Stimulated activated effector memory CD8-positive, alpha-beta T cell treated with anti-CD3 and anti-CD28 coated beads, Interleukin-12 subunit alpha, Interleukin-12 subunit beta, amount 100 ng/mL, for 72 hours (primary cell): ENCODE measurements at regions not wholly inside any gene's neighbourhood (a gene's known extent, or its start where the extent isn't known, plus 50 kb on each side); places are given as distances from the start of the nearest gene placed in this dataset.

ENCODE experiments used
- ATAC-seq: fragments of 150-1000 bp; cut with Tn5 transposase; 2 replicates; pipeline ENCODE4 v1.10.0; 2021
- DNase-seq, 2 donors: peaks; one replicate each; pipeline ENCODE4 v3.0.0; 2021 to 2022; ENCODE audit warnings: low spot score in 2 of 2
- H3K27ac Mint-ChIP-seq: one replicate; pipeline ENCODE4 v1.8.0; 2022; ENCODE audit warnings: mild to moderate bottlenecking, mixed read lengths
- H3K36me3 Mint-ChIP-seq: one replicate; pipeline ENCODE4 v1.8.0; 2022; ENCODE audit warnings: mild to moderate bottlenecking, mixed read lengths
- H3K4me1 Mint-ChIP-seq: one replicate; pipeline ENCODE4 v1.8.0; 2022; ENCODE audit warnings: mixed read lengths
- H3K4me3 Mint-ChIP-seq: one replicate; pipeline ENCODE4 v1.8.0; 2022; ENCODE audit warnings: mild to moderate bottlenecking, mixed read lengths
- H3K9me3 Mint-ChIP-seq: one replicate; pipeline ENCODE4 v1.8.0; 2022; ENCODE audit warnings: mixed read lengths

DNA sequence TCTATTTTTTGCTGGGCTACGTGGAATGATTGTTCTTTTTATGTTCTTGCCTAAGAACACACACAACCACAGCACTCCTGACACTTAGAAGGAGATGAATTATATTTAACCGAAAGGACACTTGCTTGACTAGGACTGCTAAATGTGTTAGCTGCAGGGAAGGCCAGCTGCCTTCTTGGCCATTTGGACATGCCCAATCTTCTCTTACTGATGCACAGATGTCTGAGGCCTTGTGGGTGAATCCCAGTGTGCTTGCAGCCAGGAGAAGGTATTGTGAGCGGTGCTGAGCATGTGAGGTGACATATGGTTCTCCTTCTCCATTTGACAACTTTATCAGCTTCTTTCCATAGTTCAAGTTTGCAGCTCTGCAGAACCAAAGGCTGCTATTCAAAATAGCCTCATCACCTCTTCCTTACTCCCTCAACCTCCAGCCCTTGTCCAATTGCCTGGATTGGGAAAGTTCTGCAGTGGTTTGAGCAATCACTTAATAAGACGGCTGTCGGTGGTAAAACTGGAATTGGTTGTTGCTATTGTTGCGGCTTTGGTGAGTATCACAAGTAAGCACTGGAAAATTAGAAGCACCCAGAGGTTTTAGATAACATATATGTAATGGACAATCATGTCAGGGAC, 1113.3 kb downstream of the TSN start:
- DNase-seq = no peak
- peaks cover 10% of the 10 kb centered on the region for H3K9me3 Mint-ChIP-seq
- H3K27ac Mint-ChIP-seq = no peak overlapping the region
- no peak overlapping the region for H3K4me3 Mint-ChIP-seq
- H3K4me1 Mint-ChIP-seq = no peaks in the 10 kb centered on the region
- no peaks in the 10 kb centered on the region for H3K36me3 Mint-ChIP-seq
- no peak for ATAC-seq

DNA sequence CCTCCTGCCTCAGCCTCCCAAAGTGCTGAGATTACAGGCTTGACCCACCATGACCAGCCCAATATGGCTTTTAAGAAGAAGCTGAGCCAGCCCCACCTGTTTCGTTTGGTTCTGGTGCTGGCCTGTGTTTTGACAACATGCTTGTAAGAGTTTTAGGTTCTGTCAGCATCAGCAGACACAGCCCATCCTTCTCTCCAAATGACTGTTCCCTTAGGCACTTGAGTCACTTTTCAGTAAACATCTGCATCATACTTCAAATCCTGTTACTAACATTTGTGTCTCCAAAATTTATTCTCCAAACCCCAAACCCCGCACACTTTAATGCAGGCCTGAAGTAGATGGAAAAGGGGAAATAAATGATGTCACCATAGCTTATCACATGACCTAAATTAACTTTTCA, 1118.5 kb downstream of the TSN start:
- ATAC-seq (no peak), DNase-seq (no peak)
- Mint-ChIP-seq H3K36me3 (no peaks in the 10 kb centered on the region), H3K27ac (no peak overlapping the region), H3K9me3 (peaks cover 8% of the 10 kb centered on the region), H3K4me1 (no peaks in the 10 kb centered on the region), H3K4me3 (no peak overlapping the region)

DNA sequence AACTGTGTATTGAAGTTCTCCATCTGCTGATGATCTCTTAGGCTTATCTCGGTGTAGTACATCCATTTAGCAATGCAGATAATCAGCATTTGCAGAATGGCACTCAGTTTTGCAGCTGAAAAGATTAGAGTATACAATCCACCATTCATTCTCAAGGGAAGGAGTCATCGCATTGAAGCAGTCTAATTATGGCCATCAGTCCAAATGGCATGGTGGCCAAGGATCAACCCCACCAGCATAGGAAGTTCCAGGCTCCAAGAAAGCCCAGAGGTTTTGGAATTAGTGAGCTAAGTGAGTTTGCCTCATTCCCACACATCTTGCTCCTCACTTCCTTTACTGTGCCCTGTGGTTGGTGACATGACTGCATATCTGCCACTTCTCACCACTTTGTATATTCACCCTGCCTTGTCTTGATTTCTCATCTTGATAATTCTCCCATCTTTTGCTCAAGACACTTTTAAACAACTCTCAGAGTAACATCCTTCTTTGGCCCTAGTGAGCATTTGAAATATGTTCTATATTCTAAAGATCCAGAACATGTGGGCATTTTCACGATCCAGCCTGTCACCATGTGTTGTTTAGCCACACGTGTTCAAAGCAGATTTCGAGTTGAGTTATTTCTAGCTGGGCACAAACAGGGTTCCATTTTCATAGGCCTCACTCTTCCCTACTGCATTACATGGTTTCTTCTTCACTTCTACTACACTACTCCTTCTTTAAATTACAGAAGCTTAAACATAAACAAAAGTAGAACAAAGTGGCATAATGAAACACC, 1119.8 kb downstream of the TSN start:
- no peaks in the 10 kb centered on the region for H3K4me1 Mint-ChIP-seq
- DNase-seq (no peak), ATAC-seq (no peak)
- H3K9me3 Mint-ChIP-seq = peaks cover 8% of the 10 kb centered on the region
- no peaks in the 10 kb centered on the region for H3K36me3 Mint-ChIP-seq
- H3K27ac Mint-ChIP-seq = no peak overlapping the region
- H3K4me3 Mint-ChIP-seq = no peak overlapping the region

DNA sequence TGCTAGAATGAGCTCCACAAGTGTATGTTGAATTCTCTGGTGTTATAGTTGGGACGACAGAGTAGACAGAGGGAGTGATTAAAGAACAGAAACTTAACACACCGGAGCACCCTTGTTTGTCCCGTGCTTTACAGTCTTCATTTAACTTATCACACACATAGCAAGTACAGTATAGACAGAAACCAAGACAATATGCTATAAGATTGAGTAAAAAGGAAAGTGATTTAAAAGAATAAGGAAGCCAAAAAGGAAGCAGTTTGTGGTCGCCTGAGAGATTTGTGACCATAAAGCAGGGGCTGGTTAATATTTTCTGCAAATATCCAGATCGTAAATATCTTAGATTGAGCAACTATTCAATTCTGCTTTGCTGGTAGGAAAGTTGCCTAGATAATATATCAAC, 1128.4 kb downstream of the TSN start:
- no peaks in the 10 kb centered on the region for H3K4me1 Mint-ChIP-seq
- H3K27ac Mint-ChIP-seq = no peak overlapping the region
- H3K4me3 Mint-ChIP-seq = no peak overlapping the region
- H3K36me3 Mint-ChIP-seq = no peaks in the 10 kb centered on the region
- DNase-seq (no peak), ATAC-seq (no peak)
- peaks cover 10% of the 10 kb centered on the region for H3K9me3 Mint-ChIP-seq

DNA sequence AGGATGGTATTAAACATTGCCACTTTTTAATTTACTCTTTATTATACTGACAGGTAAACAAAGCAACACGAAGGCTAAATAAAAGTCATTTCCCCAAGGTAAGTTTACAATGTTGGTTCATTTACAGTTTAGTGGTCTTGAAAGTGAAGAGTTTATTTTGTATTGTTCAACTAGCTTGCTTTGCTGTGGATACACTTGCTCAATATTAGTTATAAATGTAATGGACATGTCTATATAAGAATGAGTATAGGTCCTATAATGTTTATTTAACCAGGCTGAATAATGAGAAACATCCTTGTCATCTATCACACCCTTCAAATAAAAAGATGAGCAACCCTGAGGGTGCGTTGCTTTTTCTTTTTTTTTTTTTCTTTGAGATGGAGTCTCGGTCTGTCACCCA, 1129.4 kb downstream of the TSN start:
- Mint-ChIP-seq H3K36me3 (no peaks in the 10 kb centered on the region), H3K4me3 (no peak overlapping the region), H3K4me1 (no peaks in the 10 kb centered on the region), H3K27ac (no peak overlapping the region), H3K9me3 (peaks cover 10% of the 10 kb centered on the region)
- DNase-seq (no peak), ATAC-seq (no peak)

DNA sequence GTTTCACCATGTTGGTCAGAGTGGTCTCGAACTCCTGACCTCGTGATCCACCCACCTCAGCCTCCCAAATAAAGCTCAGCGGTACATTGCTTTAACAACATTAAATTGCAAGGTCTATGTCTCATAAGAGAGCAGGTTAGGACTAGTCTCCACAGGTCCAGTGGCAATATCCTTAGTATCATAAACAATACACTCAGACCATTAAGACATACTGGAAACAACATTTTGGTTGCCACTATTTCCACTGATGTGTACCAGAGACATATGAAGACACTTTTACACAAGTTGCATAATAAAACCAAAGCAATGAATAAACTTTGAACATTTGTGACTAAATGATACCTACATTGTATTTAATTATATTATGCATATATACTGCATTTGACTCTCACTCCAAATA, 1130.0 kb downstream of the TSN start:
- DNase-seq (no peak), ATAC-seq (no peak)
- Mint-ChIP-seq H3K4me1 (no peaks in the 10 kb centered on the region), H3K36me3 (no peaks in the 10 kb centered on the region), H3K4me3 (no peak overlapping the region), H3K9me3 (peaks cover 16% of the 10 kb centered on the region), H3K27ac (no peak overlapping the region)

DNA sequence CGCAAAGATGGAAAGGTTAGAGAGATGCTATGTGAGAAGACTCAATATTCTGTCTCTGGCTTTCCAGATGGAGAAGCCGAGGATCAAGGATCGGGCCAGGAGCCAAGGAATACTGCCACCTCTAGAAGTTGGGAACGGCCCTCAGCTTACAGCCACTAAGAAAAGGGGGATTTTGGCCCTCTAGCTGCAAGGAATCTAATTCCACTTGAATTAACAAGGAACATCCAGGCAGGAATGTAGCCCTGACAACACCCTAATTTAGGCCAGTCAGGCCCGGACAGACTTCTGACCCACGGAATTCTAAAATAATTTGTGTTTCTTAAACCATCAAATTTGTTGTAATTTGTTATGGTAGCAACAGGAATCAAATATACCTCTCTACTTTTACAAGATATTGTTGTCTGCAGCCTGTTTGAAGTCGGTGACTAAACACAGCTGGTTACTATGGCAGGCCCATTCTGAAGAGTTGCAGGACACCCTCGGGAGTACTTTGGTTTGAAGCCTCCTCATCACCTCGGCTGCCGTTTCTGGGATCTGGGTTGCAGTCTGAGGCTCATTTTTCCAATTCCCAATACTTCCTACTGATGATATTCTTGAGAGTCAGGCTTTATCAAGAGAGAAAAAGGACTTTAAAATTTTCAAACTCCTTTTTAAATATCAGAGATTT, 1131.2 kb downstream of the TSN start:
- H3K4me1 Mint-ChIP-seq = no peaks in the 10 kb centered on the region
- ATAC-seq = no peak
- no peaks in the 10 kb centered on the region for H3K36me3 Mint-ChIP-seq

DNA sequence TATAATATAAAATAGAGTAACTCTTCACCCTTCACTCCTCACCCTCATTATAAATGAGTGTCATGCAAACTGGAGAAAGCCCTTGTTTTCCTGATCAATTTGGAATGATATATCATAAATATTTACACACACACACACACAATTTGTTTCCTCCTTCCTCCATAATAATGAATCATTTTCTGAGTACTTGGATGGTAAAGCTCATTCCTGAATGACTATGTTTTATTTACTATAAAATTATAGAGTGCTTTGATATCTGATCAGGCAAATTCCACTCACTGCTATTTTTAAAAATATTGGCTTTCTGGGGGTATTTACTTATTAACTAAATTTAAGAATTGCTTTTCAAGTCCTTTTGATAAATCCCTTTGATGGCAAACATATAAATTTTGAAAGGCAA, 1125.5 kb upstream of the CNTNAP5 start:
- DNase-seq (no peak), ATAC-seq (no peak)
- Mint-ChIP-seq H3K36me3 (no peaks in the 10 kb centered on the region), H3K27ac (no peak overlapping the region), H3K4me3 (no peak overlapping the region), H3K9me3 (peaks cover 32% of the 10 kb centered on the region), H3K4me1 (no peaks in the 10 kb centered on the region)

More for the DNA sequence above, 1131.2 kb downstream of the TSN start:
- no peak for DNase-seq
- Mint-ChIP-seq H3K9me3 (peaks cover 13% of the 10 kb centered on the region), H3K27ac (no peak overlapping the region), H3K4me3 (no peak overlapping the region)

DNA sequence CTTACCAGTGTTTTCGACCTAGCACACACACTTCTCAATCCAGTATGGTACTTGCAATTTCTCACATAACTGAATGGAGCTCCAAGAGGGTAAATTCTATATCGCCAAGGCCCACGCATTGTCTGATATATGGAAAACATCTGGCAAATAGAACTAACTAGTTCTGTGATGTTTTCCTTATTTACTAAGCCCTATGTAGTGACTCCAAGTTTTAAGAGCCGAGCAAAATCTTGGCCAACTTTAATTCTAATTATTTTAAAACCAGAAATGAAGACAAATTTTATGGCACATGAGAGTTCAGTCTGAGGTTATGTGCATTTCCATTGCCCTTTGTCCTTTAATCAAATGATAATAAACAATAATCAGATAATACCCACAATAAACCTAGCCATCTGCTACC, 1119.7 kb upstream of the CNTNAP5 start:
- H3K4me1 Mint-ChIP-seq = no peaks in the 10 kb centered on the region
- H3K4me3 Mint-ChIP-seq = no peak overlapping the region
- DNase-seq (no peak), ATAC-seq (no peak)
- no peaks in the 10 kb centered on the region for H3K36me3 Mint-ChIP-seq
- peaks cover 18% of the 10 kb centered on the region for H3K9me3 Mint-ChIP-seq
- no peak overlapping the region for H3K27ac Mint-ChIP-seq

DNA sequence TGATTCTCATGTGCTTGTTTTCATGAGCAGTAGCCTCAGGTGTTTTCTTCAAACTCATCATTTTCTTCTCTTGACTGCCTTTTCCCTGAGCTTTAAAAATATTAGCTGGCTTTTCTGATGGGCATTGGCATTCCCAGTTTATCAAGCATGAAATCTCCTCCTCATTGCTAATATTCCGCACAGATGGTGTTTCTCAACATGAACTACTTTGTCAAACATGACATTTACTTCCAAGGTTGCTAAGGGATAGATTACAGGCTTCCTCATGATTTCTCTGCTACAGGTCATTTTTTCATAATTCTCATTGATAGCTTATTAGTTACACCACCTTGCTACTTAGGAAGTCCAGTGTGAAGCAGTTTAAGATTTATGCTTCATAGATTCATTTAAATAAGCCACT, 1116.9 kb upstream of the CNTNAP5 start:
- Mint-ChIP-seq H3K4me1 (no peaks in the 10 kb centered on the region), H3K36me3 (no peaks in the 10 kb centered on the region), H3K9me3 (peaks cover 14% of the 10 kb centered on the region), H3K27ac (no peak overlapping the region), H3K4me3 (no peak overlapping the region)
- no peak for ATAC-seq
- no peak for DNase-seq

DNA sequence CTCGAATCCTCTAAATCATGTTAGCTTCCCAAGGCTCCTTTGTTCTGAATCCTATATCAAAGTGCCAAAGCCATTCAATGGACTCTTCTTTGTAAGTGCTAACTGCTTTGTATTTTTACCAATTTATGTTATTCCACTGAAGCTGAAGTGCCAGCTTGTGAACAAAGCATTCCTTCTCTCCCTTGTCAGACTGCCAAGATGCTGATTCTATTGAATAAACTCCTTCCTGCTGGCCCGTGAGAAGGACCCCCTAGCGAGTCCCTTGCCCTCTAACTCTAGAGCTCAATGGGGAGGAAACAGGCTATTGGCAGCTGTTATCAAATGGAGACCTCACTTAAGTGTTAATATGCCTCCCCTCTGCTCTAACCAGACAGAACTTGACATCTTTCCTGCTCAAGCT, 1097.9 kb upstream of the CNTNAP5 start:
- Mint-ChIP-seq H3K27ac (no peak overlapping the region), H3K9me3 (peaks cover 20% of the 10 kb centered on the region), H3K4me3 (no peak overlapping the region), H3K4me1 (no peaks in the 10 kb centered on the region), H3K36me3 (no peaks in the 10 kb centered on the region)
- ATAC-seq (no peak), DNase-seq (no peak)

DNA sequence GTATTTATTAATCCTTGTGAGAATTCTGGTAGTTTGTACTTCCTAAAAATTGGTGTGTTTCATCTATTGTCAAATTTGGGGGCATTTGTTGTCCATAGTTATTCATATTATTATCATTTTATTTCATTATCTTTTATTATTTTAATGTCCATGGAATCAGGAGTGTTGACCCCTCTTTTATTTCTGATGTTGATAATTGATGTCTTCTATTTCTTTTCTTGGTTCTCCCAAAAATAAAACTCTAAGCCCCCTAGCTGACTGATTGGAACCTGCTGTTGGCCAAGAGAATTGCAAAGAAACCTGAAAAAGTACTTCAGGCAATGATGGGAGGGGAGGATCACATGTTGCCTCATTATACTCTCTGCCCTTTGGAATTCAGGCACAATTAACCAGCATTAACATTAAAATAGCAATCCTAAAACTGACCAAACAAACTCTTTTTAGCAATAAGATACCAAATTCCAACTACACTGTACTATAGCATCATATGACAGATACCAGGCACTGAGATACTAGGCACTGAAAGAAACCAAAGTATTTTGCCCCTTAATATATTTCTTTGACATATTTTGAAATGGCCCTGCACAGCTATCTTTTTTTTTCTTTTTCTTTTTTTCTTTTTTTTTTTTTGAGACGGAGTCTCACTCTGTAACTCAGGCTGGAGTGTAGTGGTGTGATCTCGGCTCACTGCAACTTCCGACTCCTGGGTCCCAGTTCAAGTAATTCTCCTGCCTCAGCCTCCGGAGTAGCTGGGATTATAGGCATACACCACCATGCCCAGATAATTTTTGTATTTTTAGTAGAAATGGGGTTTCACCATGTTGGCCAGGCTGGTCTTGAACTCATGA, 1097.2 kb upstream of the CNTNAP5 start:
- ATAC-seq = no peak
- Mint-ChIP-seq H3K9me3 (peaks cover 20% of the 10 kb centered on the region), H3K27ac (no peak overlapping the region), H3K36me3 (no peaks in the 10 kb centered on the region), H3K4me3 (no peak overlapping the region), H3K4me1 (no peaks in the 10 kb centered on the region)
- no peak for DNase-seq

DNA sequence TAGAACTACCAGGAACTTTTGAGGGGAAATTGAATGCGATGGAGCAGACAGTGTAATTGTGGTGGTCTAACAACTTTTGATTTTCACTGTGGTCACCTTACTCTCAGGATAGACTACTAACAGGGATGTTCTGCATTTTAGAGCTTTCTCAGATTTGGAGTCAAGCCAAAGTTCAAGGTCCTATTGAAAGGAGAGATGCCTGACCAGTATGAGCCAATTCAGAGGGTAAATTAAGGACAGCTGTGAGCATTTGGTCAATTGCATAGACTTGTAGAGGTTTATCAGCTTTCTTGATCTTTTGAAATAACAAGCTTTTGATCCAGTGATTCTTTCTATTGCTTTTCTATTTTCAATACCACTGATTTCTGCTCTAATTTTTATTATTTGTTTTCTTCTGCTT, 1095.7 kb upstream of the CNTNAP5 start:
- no peaks in the 10 kb centered on the region for H3K4me1 Mint-ChIP-seq
- ATAC-seq (no peak), DNase-seq (no peak)
- H3K9me3 Mint-ChIP-seq = peaks cover 20% of the 10 kb centered on the region
- no peak overlapping the region for H3K27ac Mint-ChIP-seq
- H3K36me3 Mint-ChIP-seq = no peaks in the 10 kb centered on the region
- no peak overlapping the region for H3K4me3 Mint-ChIP-seq

DNA sequence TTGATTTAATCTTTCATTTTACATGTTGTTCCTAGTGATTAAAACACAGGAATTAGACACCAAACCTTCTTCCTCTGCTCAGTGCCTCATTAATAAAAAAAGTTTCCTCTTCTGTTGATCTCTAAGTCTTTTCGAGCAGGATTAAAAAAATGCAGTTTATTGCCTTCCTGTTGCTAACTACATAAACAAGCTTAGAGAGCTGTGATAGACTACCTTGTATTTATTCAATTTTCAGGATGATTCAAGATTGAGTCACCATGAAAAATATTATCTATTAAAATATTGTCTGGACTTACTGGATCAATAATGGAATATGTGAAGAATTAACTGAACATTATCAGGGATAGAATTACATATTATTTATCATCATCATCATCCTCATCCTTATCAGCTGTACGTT, 1089.6 kb upstream of the CNTNAP5 start:
- Mint-ChIP-seq H3K9me3 (no peaks in the 10 kb centered on the region), H3K36me3 (no peaks in the 10 kb centered on the region), H3K4me3 (no peak overlapping the region), H3K4me1 (no peaks in the 10 kb centered on the region), H3K27ac (no peak overlapping the region)
- ATAC-seq = no peak
- DNase-seq = no peak

DNA sequence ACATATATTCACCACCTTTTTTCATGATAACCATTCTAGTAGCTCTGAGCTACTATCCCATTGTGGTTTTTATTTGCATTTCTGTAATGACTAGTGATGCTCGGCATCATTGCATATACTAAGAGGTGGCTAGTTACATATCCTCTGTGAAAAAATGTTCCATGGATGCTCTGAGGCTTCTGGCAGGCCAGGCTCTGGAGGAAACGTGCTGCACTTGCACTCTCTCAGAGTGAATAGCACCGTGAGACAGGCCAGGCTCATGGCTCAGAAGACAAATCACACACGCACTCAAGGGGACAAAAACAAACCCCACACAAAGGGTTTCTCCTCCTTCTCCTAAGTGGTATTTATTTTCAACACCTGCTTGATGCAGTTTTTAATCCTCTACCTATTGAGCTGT, 1085.3 kb upstream of the CNTNAP5 start:
- no peaks in the 10 kb centered on the region for H3K36me3 Mint-ChIP-seq
- H3K4me1 Mint-ChIP-seq = no peaks in the 10 kb centered on the region
- H3K27ac Mint-ChIP-seq = no peak overlapping the region
- ATAC-seq (no peak), DNase-seq (no peak)
- no peaks in the 10 kb centered on the region for H3K9me3 Mint-ChIP-seq
- H3K4me3 Mint-ChIP-seq = no peak overlapping the region
